ENCODE measurements at regions not wholly inside any gene's neighbourhood (a gene's known extent, or its start where the extent isn't known, plus 50 kb on each side); places are given as distances from the start of the nearest gene placed in this dataset.
"Not testable (repeated sequence)": the region's sequence is repeated elsewhere in the genome, so short reads cannot be mapped to it uniquely, and the experiment has no call there.

DNA sequence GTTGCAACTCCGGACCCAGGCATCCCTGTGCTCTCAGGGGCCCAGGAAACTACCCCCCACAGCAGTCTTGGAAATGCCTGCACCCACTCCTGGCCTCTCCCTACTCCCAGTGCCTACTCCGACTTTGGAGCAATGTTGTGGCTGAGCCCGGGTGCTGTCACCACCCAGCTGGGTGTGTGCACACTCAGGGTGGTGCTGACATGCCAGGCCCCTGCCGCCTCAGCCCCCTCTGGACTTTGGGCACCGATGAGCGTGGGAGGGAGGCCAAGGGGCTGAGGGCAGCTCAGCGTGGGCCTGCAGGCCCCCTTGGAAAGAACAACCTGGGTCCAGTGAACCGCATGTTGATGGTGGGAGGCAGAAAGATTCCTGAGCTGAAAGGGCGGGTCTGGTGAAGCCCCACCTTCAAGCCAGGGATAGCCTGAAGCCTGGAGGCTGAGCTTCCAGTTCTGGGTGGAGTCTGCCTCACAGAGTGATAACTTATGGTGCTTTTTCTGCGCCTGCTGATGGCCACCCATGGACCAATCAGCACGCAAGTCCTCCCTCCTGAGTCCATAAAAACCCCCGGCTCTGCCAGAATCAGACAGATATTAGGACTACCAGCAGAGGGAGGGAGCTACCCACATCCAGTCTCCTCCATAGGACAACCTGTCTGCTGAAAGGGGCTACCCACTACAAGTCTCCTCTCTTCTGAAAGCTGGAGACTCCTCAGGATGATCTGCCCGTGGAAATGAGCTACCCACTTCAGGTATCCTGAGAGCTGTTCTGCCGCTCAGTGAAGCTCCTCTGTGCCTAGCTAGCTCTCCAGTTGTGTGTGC lies 380.4 kb upstream of the SORCS1 start:
- DNase-seq: no peak

DNA sequence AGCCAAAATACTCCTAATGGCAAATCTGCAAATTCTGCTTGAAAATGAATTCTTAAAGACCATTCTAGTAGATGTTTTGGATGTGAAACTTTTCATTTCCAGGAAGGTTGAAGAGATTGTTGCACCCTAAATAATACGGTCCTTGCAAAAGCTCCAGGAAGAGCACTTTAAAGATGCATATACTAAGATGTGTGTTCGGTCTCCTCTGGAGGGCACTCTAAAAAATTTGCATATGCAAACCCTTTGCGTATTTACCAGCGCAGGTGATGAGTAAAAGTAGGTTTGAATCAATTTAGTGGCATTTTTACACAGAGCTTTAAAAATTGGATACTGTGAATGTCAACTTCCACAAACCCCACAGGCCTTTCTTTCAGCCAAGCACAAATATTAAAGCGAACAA lies 378.1 kb upstream of the SORCS1 start:
- no peak for DNase-seq

- DNase-seq: no peak
These were observed 377.5 kb upstream of the SORCS1 start for GRCh38 chr10:107542016-107542415.

DNA sequence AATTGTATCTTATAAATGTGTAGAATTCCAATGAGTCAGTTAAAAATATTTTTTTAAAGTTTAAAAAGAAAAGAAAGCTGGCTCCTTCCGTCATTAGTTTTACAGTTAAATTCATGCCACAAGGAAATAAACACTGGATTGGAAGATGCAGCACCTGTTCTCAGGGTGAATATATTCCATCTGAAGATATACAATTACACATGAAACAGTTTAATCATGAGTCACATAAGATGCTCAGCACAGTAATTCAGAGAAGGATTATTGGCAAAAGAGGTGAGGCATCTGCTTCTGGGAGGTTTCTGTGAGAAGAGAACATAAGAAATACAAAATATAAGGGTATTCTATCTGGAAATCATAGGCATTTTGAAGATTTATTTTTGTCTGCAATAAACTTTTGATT lies 376.5 kb upstream of the SORCS1 start:
- no peak for DNase-seq

- no peak for DNase-seq
These were observed 364.8 kb upstream of the SORCS1 start for GRCh38 chr10:107529350-107529749.

- DNase-seq: no peak
These were observed 355.8 kb upstream of the SORCS1 start for GRCh38 chr10:107520348-107520747.

DNA sequence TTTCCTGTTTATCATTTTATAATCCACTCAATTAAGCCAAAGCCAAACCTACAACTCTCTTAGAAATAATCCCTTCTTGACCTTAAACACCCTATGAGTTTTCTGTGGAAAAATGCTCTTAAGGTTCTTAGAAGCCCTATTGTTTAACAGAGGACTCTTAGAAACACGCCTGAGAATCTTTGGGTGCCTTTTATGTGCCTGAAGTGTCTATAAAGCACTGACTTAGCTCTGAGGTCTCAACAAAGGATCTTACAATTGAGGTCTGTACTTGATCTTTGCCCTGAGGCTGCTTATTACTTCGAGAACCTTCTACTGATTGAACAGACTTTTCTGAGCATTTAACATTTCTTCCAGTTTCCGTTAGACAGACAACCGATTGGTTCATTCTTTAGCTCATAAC lies 353.3 kb upstream of the SORCS1 start:
- no peak for DNase-seq

- DNase-seq: no peak
These were observed 351.8 kb upstream of the SORCS1 start for GRCh38 chr10:107516349-107516748.

- not testable (repeated sequence) for DNase-seq
These were observed 339.5 kb upstream of the SORCS1 start for GRCh38 chr10:107504011-107504410.

GRCh38 chr10:107502229-107502985 lies 337.9 kb upstream of the SORCS1 start:
- no peak for DNase-seq

DNA sequence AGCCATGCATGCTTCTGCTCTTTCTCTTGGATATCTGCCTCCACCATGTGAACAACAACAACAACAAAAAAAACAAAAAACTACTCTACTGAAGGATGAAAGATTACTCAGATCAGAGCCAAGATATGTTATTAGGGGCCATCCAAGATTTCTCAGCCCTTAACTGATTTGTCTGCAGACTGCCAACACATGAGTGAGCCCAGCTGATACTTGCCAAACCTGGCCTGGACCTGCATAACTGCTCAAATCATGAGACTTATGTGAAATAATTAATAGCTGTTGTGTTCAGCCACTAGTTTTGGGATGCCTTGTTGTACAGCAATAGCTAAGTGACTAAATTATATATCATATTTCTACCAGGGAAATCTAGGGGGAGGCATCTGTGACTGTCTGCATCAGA lies 334.5 kb upstream of the SORCS1 start:
- DNase-seq: no peak

DNA sequence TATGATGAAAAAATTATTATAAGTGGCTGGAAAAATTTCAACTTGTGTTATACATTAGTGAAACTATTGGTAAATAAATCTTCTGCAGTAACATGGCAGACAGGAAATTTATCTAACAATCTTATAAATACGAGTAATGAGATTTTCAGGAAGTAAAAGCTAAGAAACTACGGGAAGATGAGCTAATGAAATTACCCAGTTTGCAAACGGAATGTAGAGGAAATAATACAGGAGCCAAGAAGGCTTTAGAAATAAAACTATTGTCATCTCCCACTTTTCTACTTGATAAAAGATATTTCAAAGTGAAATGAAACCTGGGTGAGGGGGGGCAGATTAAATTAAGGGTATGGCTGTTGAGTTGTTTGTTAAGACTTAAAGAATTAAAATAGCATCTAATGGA lies 332.5 kb upstream of the SORCS1 start:
- no peak for DNase-seq

DNA sequence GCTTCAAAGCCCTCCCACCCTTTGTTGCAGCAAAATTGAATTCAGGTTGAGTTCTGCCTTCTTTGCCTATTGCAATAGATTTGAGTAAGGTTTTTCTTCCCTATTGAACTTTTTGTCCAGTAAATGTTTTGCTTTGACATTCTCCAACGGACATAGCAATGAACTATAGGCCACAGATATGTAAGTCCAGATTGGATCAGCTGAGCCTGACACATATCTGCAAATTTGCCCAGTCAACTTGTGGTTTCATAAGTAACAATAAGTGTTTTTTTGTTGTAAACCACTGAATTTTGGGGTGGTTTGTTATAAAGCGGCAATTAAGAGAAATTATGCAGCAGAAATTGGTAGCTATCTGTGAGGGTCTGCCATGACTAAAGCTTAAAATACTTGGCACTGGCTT lies 332.1 kb upstream of the SORCS1 start:
- DNase-seq: no peak

GRCh38 chr10:107492389-107492788 lies 327.9 kb upstream of the SORCS1 start:
- no peak for DNase-seq

- DNase-seq: no peak
These were observed 325.9 kb upstream of the SORCS1 start for GRCh38 chr10:107490389-107490788.

DNA sequence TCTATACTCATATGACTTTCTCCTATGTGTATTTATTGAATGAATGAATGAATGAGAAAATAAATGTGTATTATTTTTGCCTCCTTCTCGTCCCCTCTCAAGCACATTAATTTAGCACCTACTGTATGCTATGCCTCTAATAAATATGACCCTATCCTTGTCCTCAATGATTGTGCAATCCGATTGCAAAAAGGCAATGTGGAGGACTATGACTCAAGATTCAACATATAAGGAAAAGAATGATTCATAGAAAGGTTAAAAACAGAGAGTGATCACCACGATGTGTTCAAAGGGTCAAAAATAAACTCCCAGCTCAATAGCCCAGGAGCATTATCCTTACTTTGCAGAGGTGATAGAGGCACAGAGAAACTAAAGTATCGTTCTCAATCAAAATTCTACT lies 322.8 kb upstream of the SORCS1 start:
- DNase-seq: no peak

- no peak for DNase-seq
These were observed 320.5 kb upstream of the SORCS1 start for GRCh38 chr10:107485019-107485418.

DNA sequence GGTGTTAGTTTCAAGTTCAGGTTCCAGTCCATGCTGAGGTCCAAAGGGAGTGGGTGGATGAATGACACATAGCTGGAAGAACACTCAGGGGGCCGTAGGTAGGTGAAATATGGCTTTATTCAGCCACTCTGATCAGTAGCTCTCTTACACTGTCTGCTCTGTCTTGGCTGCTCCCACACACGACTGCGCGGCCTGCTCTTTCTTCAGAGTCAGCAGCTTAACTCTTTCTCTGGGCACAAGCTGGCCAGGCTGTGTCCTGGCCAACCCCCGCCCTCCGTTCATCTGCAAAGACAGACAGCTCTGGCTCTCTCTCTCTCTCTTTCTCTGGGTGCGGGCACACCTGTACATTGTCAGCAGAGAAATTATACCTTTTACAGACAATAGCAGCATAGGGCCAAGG lies 317.4 kb upstream of the SORCS1 start:
- DNase-seq: no peak

DNA sequence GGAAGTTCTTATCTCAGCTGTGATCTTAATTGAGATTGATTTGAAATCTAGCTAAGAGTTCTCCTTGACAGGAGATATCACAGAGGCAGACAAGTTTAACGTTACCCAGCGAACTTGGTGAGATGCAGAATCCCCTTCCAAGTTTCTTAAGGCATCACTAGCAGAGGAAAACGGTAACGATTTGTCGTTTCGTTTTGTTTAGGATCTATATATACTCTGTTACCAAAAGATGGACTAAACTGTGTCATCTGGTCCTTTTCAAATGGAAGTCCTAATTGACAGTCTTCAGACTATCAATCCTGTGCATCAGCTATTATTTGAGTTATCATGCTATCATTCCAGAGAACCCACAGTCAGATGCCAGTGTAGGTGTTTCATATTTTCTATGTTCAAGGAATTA lies 316.7 kb upstream of the SORCS1 start:
- no peak for DNase-seq

DNA sequence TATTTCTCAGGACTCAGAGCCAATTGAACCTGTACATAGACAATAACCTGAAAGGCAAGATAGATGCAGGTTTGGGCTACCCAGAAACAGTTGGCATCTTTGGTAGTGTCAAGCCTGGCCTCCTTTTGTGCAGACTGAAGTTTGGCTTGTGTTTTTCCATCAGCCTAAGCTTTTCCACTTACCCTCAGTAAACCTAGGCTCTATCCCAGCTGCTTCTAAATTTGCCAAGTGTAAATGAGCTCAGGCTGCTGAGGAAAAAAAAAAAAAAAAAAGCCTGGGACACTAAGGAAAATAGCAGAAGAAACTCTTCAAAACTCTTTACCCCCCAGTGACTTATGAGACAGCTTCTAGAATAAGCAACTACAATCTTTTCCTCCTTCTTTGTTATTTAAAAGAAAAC lies 316.3 kb upstream of the SORCS1 start:
- DNase-seq: no peak

- no peak for DNase-seq
These were observed 312.8 kb upstream of the SORCS1 start for GRCh38 chr10:107477266-107477665.

- DNase-seq: no peak
These were observed 311.9 kb upstream of the SORCS1 start for GRCh38 chr10:107476408-107476807.

DNA sequence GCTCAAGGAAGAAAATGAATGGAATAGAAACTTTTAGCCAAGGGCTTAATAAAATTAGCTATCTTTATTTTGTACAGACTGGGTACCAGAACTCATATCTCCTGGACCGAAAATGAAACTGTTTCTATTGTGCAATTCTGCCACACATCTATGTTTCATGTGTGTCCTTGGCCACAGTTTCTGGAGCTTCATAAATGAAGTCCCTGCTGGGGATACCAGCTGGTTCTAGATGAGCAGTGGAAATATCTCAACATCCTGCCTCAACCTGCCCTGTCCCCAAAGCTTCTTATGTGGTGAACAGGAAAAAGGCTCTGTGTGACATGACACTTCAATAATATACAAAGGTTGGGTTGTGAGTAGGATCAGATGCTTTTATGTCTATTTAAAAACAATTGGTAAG lies 310.1 kb upstream of the SORCS1 start:
- DNase-seq: no peak

DNA sequence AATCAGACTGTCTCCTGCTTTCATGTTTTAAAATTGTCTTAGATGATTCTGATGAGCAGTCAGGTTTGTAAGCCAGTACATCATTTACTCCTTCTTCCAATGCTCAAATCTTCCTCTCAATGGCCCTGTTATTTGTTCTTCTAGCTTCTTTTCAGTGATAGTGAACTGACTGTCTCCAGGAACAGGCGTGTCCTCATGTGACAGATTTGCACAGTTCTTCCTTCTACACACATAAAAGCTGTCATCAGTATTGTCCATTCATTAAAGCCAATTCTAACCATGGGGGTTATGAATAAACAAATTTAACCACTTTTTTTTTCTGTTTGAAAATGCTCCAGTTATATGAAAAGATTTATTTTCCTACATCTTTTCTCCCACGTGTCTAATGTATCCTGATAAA lies 308.7 kb upstream of the SORCS1 start:
- DNase-seq: no peak

GRCh38 chr10:107471911-107472310 lies 307.4 kb upstream of the SORCS1 start:
- DNase-seq: no peak

Data from NCI-H1092 (cell line).